D721Med (cell line): ENCODE measurements at regions not wholly inside any gene's neighbourhood (a gene's known extent, or its start where the extent isn't known, plus 50 kb on each side); places are given as distances from the start of the nearest gene placed in this dataset.

ENCODE experiments used
- DNase-seq: peaks from one replicate; pipeline ENCODE4 v3.0.0; 2011; ENCODE audit warnings: low spot score; ENCODE audit not compliant: insufficient read length
- FAIRE-seq: peaks from 2 replicates; lab custom pipeline; 2011; peaks lifted over from hg19 to GRCh38; lab: Jason Lieb, UNC
- CTCF ChIP-seq: IDR thresholded peaks from 2 replicates; pipeline ENCODE4 v1.5.1; 2012; ENCODE audit warnings: mild to moderate bottlenecking, control low read depth; ENCODE audit not compliant: insufficient read depth; ENCODE audit errors: missing control alignments

- DNase-seq (no peak), FAIRE-seq (no peak)
- TF ChIP-seq CTCF: no peak
These were observed 74.0 kb downstream of the GATA3 start for GRCh38 chr10:8128511-8128910.

GRCh38 chr10:8129438-8129837 is 75.0 kb downstream of the GATA3 start:
- DNase-seq (no peak), FAIRE-seq (no peak)
- no peak for TF ChIP-seq CTCF

- DNase-seq: no peak
- FAIRE-seq: no peak
- TF ChIP-seq CTCF: no peak
These were observed 76.8 kb downstream of the GATA3 start for GRCh38 chr10:8130973-8131911.

GRCh38 chr10:8133146-8133545 is 78.7 kb downstream of the GATA3 start:
- FAIRE-seq (no peak), DNase-seq (no peak)
- no peak for TF ChIP-seq CTCF

- FAIRE-seq: no peak
- DNase-seq: no peak
- no peak for TF ChIP-seq CTCF
These were observed 82.2 kb downstream of the GATA3 start for GRCh38 chr10:8136736-8137135.

- no peak for FAIRE-seq
- no peak for DNase-seq
These were observed 82.8 kb downstream of the GATA3 start for GRCh38 chr10:8137272-8137681.

More at GRCh38 chr10:8137272-8137681, 82.8 kb downstream of the GATA3 start:
- TF ChIP-seq CTCF: no peak
